ENCODE measurements at regions not wholly inside any gene's neighbourhood (a gene's known extent, or its start where the extent isn't known, plus 50 kb on each side); places are given as distances from the start of the nearest gene placed in this dataset.

DNA sequence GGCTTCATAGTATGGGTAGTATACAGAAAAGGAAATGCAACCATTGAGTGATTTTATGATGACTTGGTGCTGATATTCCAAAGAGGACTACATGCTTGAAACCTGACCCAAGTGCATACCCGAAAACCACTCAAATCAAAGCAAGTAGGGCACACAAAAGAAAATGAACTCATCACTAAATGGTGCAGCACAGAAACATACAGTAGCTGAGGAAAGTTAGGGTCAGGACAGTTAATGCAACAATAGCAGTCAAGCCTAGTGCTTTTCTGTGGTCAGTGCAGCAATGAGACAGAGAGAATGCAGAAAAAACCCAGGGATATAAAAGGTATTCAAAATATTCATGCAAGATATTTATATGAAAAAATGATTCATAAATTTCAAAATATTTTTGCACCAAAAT, 711.1 kb downstream of the EPHA7 start:
- no peak overlapping the region for H3K27ac ChIP-seq
- no peak for DNase-seq (ENCODE audit: low spot score)
- TF ChIP-seq, protein P1, sequence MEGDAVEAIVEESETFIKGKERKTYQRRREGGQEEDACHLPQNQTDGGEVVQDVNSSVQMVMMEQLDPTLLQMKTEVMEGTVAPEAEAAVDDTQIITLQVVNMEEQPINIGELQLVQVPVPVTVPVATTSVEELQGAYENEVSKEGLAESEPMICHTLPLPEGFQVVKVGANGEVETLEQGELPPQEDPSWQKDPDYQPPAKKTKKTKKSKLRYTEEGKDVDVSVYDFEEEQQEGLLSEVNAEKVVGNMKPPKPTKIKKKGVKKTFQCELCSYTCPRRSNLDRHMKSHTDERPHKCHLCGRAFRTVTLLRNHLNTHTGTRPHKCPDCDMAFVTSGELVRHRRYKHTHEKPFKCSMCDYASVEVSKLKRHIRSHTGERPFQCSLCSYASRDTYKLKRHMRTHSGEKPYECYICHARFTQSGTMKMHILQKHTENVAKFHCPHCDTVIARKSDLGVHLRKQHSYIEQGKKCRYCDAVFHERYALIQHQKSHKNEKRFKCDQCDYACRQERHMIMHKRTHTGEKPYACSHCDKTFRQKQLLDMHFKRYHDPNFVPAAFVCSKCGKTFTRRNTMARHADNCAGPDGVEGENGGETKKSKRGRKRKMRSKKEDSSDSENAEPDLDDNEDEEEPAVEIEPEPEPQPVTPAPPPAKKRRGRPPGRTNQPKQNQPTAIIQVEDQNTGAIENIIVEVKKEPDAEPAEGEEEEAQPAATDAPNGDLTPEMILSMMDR (conservative IDR thresholded peaks at IDR 0.05; ENCODE audit: low read depth): no peak
- ChIA-PET POLR2A (ENCODE audit: low non-redundant PET) (no interaction called here), CTCF (no interaction called here)

DNA sequence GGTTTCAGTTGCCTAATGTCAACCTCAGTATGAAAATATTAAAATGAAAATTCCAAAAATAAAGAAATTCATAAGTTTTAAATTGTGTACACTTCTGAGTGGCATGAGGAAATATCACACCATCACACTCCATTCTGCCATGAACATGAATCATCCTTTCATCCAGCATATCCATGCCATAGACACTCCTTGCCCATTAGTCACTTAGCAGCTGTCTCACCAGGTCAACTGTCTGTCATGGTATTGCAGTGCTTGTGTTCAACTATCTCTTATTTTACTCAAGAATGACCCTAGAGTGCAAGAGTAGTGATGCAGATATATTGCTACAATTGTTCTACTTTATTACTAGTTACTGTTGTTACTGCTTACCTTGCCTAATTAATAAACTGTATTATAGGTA, 712.4 kb downstream of the EPHA7 start:
- TF ChIP-seq, protein P1 (conservative IDR thresholded peaks at IDR 0.05; ENCODE audit: low read depth): no peak
- H3K27ac ChIP-seq: no peak overlapping the region
- POLR2A ChIA-PET (ENCODE audit: low non-redundant PET): no interaction called here
- peak; percentile 41 for DNase-seq (ENCODE audit: low spot score)
- CTCF ChIA-PET: interaction anchor here (0.6 kb wide), 1 partner anchor 104 kb away, joined by 3 read pairs; no protein-coding TSS in a partner anchor

DNA sequence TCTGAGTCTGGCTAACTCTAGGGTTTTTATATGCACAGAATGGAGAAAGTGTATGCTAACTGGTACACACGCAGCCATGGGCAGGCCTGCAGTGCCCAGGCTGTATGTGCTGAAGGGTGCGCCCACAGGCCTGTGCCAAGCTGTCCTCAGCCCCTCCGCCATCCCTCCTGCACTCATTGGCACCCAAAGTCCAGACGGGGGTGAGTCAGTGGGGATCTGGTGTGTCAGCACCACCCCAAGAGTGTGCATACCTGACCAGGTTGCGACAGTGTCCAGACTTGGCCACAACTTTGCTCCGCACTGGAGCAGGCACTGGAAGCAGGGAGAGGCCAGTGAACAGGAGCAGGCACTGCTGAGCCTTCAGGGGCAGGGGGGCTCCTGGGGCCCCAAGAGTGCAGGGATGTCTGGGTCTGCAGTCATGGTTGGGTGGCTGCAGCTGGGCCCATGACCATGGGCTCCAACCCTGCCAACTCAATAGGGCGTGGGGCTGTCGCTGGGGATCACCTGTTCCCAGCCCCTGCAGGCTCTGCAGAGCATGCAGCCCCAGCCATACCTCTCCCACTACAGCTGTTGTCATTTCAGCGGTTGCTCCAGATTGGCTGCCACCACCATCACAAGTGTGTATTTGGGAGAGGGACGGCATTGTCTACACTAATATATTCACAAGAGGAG, 717.8 kb downstream of the EPHA7 start:
- TF ChIP-seq, protein P1 (conservative IDR thresholded peaks at IDR 0.05; ENCODE audit: low read depth): no peak
- POLR2A ChIA-PET (ENCODE audit: low non-redundant PET): no interaction called here
- no peak for DNase-seq (ENCODE audit: low spot score)
- CTCF ChIA-PET: no interaction called here
- no peak overlapping the region for H3K27ac ChIP-seq

DNA sequence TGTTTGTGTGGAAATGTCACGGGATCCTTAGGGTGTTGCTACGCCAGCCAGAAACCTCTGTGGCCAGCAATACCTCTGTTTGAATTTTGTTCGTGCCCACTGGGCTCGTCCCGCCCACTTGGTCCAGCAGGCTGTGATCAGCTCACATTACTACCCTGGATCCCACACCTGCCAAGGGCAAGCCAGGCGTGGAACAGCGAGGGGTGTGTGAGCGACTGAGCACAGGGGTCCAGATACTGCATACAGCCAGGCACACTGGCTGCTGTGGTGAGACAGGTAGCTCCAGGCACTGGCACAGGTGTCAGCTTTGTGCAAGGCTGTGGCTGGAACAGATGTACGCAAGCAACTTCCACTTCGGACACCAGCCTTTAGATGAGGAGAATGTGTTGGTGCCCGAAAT, 718.9 kb downstream of the EPHA7 start:
- no peak overlapping the region for H3K27ac ChIP-seq
- TF ChIP-seq, protein P1 (conservative IDR thresholded peaks at IDR 0.05; ENCODE audit: low read depth): no peak
- CTCF ChIA-PET: no interaction called here
- POLR2A ChIA-PET (ENCODE audit: low non-redundant PET): no interaction called here
- no peak for DNase-seq (ENCODE audit: low spot score)

DNA sequence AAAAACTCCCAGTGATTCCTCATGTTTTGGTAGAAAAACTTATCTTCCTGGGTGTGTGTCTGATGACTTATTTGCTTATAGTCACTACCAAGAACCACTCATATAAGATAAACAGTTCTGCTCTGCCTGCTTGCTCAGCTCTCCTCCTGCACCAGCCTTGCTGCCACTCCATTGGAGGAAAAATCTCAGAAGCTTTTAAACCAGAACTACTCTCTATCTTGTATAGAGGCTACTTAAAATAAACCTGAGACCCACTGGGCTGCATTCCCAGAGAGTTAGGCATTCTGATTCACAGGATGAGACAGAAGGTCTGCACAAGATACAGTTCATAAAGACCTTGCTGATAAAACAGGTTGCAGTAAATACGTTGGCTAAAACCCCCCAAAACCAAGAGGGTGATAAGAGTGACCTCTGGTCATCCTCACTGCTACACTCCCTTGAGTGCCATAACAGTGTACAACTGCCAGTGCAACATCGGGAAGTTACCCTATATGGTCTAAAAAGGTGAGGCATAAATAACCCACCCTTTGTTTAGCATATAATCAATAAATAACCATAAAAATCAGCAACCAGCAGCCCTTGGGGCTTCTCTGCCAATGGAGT, 728.3 kb downstream of the EPHA7 start:
- ChIA-PET POLR2A (ENCODE audit: low non-redundant PET) (no interaction called here), CTCF (no interaction called here)
- DNase-seq (ENCODE audit: low spot score): no peak
- TF ChIP-seq, protein P1 (conservative IDR thresholded peaks at IDR 0.05; ENCODE audit: low read depth): no peak
- no peak overlapping the region for H3K27ac ChIP-seq

DNA sequence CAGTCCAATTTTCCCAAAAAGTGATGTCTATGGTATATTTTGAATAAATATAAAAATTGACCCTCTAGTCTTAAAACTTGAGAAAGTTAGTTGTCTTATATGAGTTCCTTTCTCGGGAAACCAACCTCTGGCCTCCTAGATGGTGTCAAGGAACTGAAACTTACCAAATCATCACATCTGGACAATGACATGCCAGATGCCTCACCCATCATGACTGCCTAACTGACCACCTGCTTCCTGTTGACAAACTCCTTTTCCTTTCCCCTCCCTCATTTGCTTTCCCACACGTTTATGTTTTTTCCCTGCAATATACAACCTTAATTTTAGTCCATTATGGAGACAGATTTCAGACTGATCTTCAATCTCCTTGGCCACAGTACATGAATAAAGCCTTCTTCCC, 731.0 kb downstream of the EPHA7 start:
- no peak overlapping the region for H3K27ac ChIP-seq

More for the DNA sequence above, 731.0 kb downstream of the EPHA7 start:
- CTCF ChIA-PET: no interaction called here
- TF ChIP-seq, protein P1 (conservative IDR thresholded peaks at IDR 0.05; ENCODE audit: low read depth): no peak
- POLR2A ChIA-PET (ENCODE audit: low non-redundant PET): no interaction called here
- no peak for DNase-seq (ENCODE audit: low spot score)
